ENCODE measurements at regions not wholly inside any gene's neighbourhood (a gene's known extent, or its start where the extent isn't known, plus 50 kb on each side); places are given as distances from the start of the nearest gene placed in this dataset.

- dilution Hi-C loops (cut with HindIII; ENCODE audit: low sequenced_read_pairs, unreplicated experiment) (no loop called here), intact Hi-C loops (cut with micrococcal nuclease) (loop anchor here (2.0 kb wide), 1 partner anchor 75 kb away; no protein-coding TSS in a partner anchor), in situ Hi-C loops (cut with MboI; ENCODE audit: low sequenced_read_pairs) (loop anchor here (5.0 to 10.0 kb wide), 2 partner anchors 386 to 593 kb away; partner anchors contain the start of gene TNFSF4)
- BruUV-seq (replicated peaks) = no TSS peak
- H3K9me3 ChIP-seq (ENCODE audit: control insufficient read depth, insufficient read depth, low read length) = no peaks in the 10 kb centered on the region
- H4K91ac ChIP-seq (ENCODE audit: insufficient read depth, low read depth, low read length) = peak overlapping the region; percentile 20
- no peaks in the 10 kb centered on the region for H4K20me1 ChIP-seq (ENCODE audit: insufficient read depth, low read length)
- no peaks in the 10 kb centered on the region for H3K27me3 ChIP-seq (ENCODE audit: control insufficient read depth, insufficient read depth, low read length)
- peak overlapping the region in 1 of 2 experiments; percentile 23; a peak in 2 of 4 replicates for H4K8ac ChIP-seq (ENCODE audit: low read depth in 2 of 2, low read length in 2 of 2)
- H3K14ac ChIP-seq (replicated peaks; ENCODE audit: low read depth, low read length) = peak overlapping the region; percentile 14
- peak overlapping the region; percentile 76 for H3K4ac ChIP-seq (ENCODE audit: low read depth, low read length)
- H3K56ac ChIP-seq (ENCODE audit: extremely low read depth, insufficient read depth, low read length) = no peak overlapping the region
- peak overlapping the region; percentile 67 for H2AK5ac ChIP-seq (ENCODE audit: low read depth, low read length)
- peaks cover 15% of the 10 kb centered on the region for H3K4me1 ChIP-seq (ENCODE audit: control insufficient read depth, insufficient read depth, low read length)
- H3K4me2 ChIP-seq (ENCODE audit: low read depth, low read length) = no peak overlapping the region
- H2BK120ac ChIP-seq (ENCODE audit: low read depth, low read length) = peak overlapping the region; percentile 84
- H3K9ac ChIP-seq (ENCODE audit: low read depth, low read length) = no peak overlapping the region
- no peak overlapping the region for H3K27ac ChIP-seq (ENCODE audit: insufficient read depth, low read length)
- peak; percentile 80 for DNase-seq
- no peaks in the 10 kb centered on the region; a peak in 1 of 4 replicates for H3K79me1 ChIP-seq (ENCODE audit: low read depth in 1 of 2, low read length in 2 of 2)
- no peaks in the 10 kb centered on the region for H3K36me3 ChIP-seq (ENCODE audit: control insufficient read depth, insufficient read depth, low read length)
- peak overlapping the region; percentile 40; the same call in 1 of the 2 replicates for H3K18ac ChIP-seq (ENCODE audit: low read depth, low read length)
- no peak overlapping the region for H2AK9ac ChIP-seq (replicated peaks; ENCODE audit: low read depth, low read length, poor library complexity)
- peak overlapping the region; percentile 64 for H4K5ac ChIP-seq (ENCODE audit: low read depth, low read length)
- H3K4me3 ChIP-seq (ENCODE audit: insufficient read depth, low read depth, low read length) = no peak overlapping the region
- H3K23ac ChIP-seq (ENCODE audit: low read depth, low read length) = peak overlapping the region; percentile 64
- ATAC-seq (ENCODE audit: low read depth) = peak; percentile 38; the same call in 1 of the 2 replicates
- peak overlapping the region; percentile 43; the same call in 2 of the 3 replicates for H2BK15ac ChIP-seq (ENCODE audit: low read depth, low read length)
- no CpG with 5 or more reads among the region's 1 CpG for WGBS, 2 experiments (ENCODE audit: extremely low coverage in 2 of 2, insufficient read length in 1 of 2)
- CTCF ChIA-PET = no interaction called here
- POLR2A ChIA-PET (ENCODE audit: unreplicated experiment) = no interaction called here
- peak overlapping the region; percentile 48 for H2BK5ac ChIP-seq (ENCODE audit: low read depth, low read length, poor library complexity, severe bottlenecking)
- H3K9me1 ChIP-seq (ENCODE audit: insufficient read depth, low read length) = peaks cover 19% of the 10 kb centered on the region
- peak overlapping the region; percentile 6 for H2AFZ ChIP-seq (replicated peaks; ENCODE audit: low read length, poor library complexity)
- peak overlapping the region; percentile 87 for H2BK20ac ChIP-seq (ENCODE audit: low read depth, low read length)
- TF ChIP-seq MAZ (IDR thresholded peaks at IDR 0.05; ENCODE audit: borderline replicate concordance, low read depth, low read length) (no peak), SMC3 (IDR thresholded peaks at IDR 0.05; ENCODE audit: low read depth, low read length) (no peak), MXI1 (IDR thresholded peaks at IDR 0.05; ENCODE audit: borderline replicate concordance, low read depth, low read length) (no peak), CTCF (conservative IDR thresholded peaks at IDR 0.05; ENCODE audit: low read depth, low read length) (no peak), RCOR1 (IDR thresholded peaks at IDR 0.05; ENCODE audit: insufficient replicate concordance, low read length) (no peak), CEBPB (IDR thresholded peaks at IDR 0.05; ENCODE audit: low read depth, low read length) (no peak), FOS (IDR thresholded peaks at IDR 0.05; ENCODE audit: low read depth, low read length) (no peak), RFX5 (IDR thresholded peaks at IDR 0.05; ENCODE audit: low read depth, low read length) (no peak), POLR2A (IDR thresholded peaks at IDR 0.05; ENCODE audit: low read depth, low read length) (no peak), CHD1 (IDR thresholded peaks at IDR 0.05; ENCODE audit: low read depth, low read length) (no peak), BHLHE40 (IDR thresholded peaks at IDR 0.05; ENCODE audit: low read depth, low read length) (no peak), NFE2L2 (IDR thresholded peaks at IDR 0.05; ENCODE audit: low read depth, low read length) (peak; percentile 79), RAD21 (IDR thresholded peaks at IDR 0.05; ENCODE audit: low read length) (no peak)
- TF ChIP-seq, protein P1, sequence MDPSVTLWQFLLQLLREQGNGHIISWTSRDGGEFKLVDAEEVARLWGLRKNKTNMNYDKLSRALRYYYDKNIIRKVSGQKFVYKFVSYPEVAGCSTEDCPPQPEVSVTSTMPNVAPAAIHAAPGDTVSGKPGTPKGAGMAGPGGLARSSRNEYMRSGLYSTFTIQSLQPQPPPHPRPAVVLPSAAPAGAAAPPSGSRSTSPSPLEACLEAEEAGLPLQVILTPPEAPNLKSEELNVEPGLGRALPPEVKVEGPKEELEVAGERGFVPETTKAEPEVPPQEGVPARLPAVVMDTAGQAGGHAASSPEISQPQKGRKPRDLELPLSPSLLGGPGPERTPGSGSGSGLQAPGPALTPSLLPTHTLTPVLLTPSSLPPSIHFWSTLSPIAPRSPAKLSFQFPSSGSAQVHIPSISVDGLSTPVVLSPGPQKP (IDR thresholded peaks at IDR 0.05; ENCODE audit: borderline replicate concordance, low read depth, low read length) = no peak
- TF ChIP-seq, protein P2, sequence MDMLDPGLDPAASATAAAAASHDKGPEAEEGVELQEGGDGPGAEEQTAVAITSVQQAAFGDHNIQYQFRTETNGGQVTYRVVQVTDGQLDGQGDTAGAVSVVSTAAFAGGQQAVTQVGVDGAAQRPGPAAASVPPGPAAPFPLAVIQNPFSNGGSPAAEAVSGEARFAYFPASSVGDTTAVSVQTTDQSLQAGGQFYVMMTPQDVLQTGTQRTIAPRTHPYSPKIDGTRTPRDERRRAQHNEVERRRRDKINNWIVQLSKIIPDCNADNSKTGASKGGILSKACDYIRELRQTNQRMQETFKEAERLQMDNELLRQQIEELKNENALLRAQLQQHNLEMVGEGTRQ (IDR thresholded peaks at IDR 0.05; ENCODE audit: low read depth, low read length) = peak; percentile 51; the same call in 1 of the 2 replicates
Measured at GRCh38 chr1:172821609-172822274, 162.8 kb downstream of the FASLG start.

Data from IMR-90 (cell line).